ENCODE measurements at regions not wholly inside any gene's neighbourhood (a gene's known extent, or its start where the extent isn't known, plus 50 kb on each side); places are given as distances from the start of the nearest gene placed in this dataset.

- no peak for DNase-seq (ENCODE audit: low read depth)
Observed at GRCh38 chr14:38522724-38523123, 266.8 kb upstream of the CLEC14A start.

- no peak for DNase-seq (ENCODE audit: low read depth)
Observed at GRCh38 chr14:38521591-38521990, 265.7 kb upstream of the CLEC14A start.

- no peak for DNase-seq (ENCODE audit: low read depth)
Observed at GRCh38 chr14:38517426-38517825, 261.5 kb upstream of the CLEC14A start.

GRCh38 chr14:38512236-38512635, 256.3 kb upstream of the CLEC14A start:
- DNase-seq (ENCODE audit: low read depth): no peak

GRCh38 chr14:38507299-38507698, 251.4 kb upstream of the CLEC14A start:
- DNase-seq (ENCODE audit: low read depth): no peak

- DNase-seq (ENCODE audit: low read depth): no peak
Observed at GRCh38 chr14:38505973-38506249, 250.0 kb upstream of the CLEC14A start.

GRCh38 chr14:38505221-38505972, 249.5 kb upstream of the CLEC14A start:
- DNase-seq (ENCODE audit: low read depth): peak; percentile 27

- no peak for DNase-seq (ENCODE audit: low read depth)
Observed at GRCh38 chr14:38504175-38504574, 248.3 kb upstream of the CLEC14A start.

GRCh38 chr14:38502239-38502638, 246.3 kb upstream of the CLEC14A start:
- peak; percentile 9 for DNase-seq (ENCODE audit: low read depth)

- DNase-seq (ENCODE audit: low read depth): no peak
Observed at GRCh38 chr14:38500125-38500524, 244.2 kb upstream of the CLEC14A start.

GRCh38 chr14:38496092-38496491, 240.2 kb upstream of the CLEC14A start:
- peak; percentile 5 for DNase-seq (ENCODE audit: low read depth)

- no peak for DNase-seq (ENCODE audit: low read depth)
Observed at GRCh38 chr14:38490273-38490672, 234.4 kb upstream of the CLEC14A start.

GRCh38 chr14:38485026-38485425, 229.1 kb upstream of the CLEC14A start:
- DNase-seq (ENCODE audit: low read depth): no peak

- DNase-seq (ENCODE audit: low read depth): peak; percentile 70
Observed at GRCh38 chr14:38481952-38482678, 226.2 kb upstream of the CLEC14A start.

GRCh38 chr14:38469156-38469555, 213.3 kb upstream of the CLEC14A start:
- peak; percentile 52 for DNase-seq (ENCODE audit: low read depth)

- no peak for DNase-seq (ENCODE audit: low read depth)
Observed at GRCh38 chr14:38442208-38442607, 186.3 kb upstream of the CLEC14A start.

- no peak for DNase-seq (ENCODE audit: low read depth)
Observed at GRCh38 chr14:38432186-38432585, 176.3 kb upstream of the CLEC14A start.

GRCh38 chr14:38431156-38431555, 175.3 kb upstream of the CLEC14A start:
- DNase-seq (ENCODE audit: low read depth): no peak

GRCh38 chr14:38430522-38430921, 174.6 kb upstream of the CLEC14A start:
- no peak for DNase-seq (ENCODE audit: low read depth)

GRCh38 chr14:38425324-38425976, 169.6 kb upstream of the CLEC14A start:
- no peak for DNase-seq (ENCODE audit: low read depth)

GRCh38 chr14:38420048-38420447, 164.2 kb upstream of the CLEC14A start:
- DNase-seq (ENCODE audit: low read depth): no peak

GRCh38 chr14:38419579-38419978, 163.7 kb upstream of the CLEC14A start:
- no peak for DNase-seq (ENCODE audit: low read depth)

- DNase-seq (ENCODE audit: low read depth): no peak
Observed at GRCh38 chr14:38412654-38413053, 156.8 kb upstream of the CLEC14A start.
